ENCODE measurements at regions not wholly inside any gene's neighbourhood (a gene's known extent, or its start where the extent isn't known, plus 50 kb on each side); places are given as distances from the start of the nearest gene placed in this dataset.

DNA sequence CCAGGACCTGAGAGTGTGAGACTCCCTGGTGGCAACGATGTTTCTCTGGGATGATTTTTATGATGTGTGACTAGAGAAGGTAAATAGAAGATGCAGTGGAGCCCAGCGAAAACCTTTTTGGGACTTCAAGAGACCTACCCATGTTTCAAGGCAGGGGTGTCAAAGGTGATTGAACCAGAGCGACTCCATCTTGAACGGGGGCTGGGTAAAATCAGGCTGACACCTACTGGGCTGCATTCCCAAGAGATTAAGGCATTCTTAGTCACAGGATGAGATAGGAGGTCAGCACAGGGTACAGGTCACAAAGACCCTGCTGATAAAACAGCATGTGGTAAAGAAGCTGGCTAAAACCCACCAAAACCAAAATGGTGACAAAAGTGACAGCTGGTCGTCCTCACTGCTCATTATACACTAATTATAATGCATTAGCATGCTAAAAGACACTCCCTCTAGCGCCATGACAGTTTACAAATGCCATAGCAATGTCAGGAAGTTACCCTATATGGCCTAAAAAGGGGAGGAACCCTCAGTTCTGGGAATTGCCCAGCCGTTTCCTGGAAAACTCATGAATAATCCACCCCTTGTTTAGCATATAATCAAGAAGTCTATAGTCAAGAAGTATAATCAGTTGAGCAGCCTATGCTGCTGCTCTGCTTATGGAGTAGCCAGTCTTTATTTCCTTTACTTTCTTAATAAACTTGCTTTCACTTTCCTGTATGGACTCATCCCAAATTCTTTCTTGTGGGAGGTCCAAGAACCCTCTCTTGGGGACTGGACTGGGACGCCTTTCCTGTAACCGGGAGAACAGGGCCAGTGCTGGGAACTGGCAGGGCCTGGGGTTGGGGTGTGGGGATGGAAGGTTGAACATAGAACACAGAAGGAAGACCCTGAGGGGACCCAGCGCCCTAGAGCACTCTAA lies 526.4 kb downstream of the QKI start:
- DNase-seq = peak in 4 of 51 donors; percentile 16 to 31 (median 20)

DNA sequence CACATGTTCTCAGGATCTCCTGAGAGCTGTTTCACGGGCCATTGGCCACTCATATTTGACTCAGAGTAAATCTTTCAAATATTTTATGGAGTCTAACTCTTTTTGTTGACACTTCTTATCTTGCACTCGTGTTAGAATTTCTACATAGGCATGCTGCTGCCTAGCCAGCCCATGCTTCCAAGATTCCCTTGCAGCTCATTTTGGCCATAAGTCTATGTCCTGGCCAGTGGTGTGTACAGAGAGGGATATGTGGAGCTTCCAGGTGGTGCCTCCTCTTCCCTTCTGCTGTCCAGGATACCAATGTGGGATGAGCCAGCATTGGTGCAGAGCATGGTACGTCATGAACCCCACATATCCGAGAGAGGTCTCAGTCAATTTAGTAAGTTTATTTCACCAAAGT lies 522.6 kb downstream of the QKI start:
- no peak for DNase-seq

DNA sequence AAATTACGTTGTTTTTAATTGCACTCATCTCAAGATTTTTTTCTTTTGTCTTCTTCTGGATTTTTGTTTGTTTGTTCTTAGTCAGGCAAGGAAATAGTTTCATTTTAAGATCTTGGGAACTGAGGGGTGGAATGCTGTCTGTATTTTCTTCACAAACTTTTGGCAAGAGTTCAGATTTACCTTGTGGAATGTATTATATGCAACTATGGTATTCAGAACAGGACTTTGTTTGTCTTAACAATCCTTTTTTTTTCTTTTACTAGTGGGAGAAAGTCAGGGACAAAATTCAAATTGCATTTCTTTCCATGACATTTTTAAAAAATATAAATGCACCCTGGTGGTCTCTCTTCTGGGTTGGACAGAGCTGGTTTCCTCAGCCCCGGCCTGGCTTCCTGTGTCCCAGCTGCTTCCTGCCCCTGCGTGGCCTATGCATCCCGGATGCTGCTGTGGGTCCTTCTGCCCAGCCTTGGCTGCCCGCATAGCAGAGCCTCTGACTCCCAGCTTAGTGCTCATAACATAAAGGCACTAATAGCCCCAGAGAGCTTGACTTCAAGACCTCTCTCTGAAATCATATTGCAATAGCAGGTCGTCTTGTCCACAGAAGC lies 520.7 kb downstream of the QKI start:
- DNase-seq = no peak

GRCh38 chr6:163930012-163930411 lies 515.5 kb downstream of the QKI start:
- DNase-seq = no peak

DNA sequence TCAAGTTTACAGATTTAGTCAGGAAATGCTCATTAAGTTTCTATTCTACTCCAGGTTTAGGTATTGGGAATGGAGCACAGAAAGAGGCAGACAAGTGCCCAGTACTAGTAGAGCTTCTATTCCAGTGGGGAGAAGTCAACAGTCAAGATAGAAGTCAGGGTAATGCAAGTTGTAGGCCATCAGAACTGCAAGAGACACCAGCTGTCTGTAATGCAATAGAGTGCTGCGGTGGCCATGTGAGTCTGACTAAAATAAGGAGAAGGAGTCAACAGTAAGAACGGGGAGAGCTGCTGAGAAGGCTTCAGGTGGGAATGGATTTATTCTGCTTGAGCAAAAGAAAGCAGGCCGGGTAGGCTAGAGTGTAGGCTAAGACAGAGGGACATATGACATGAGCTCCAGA lies 515.0 kb downstream of the QKI start:
- DNase-seq = no peak

- DNase-seq = peak in 37 of 51 donors; percentile 13 to 82 (median 45)
Measured at GRCh38 chr6:163926642-163927041, 512.1 kb downstream of the QKI start.

DNA sequence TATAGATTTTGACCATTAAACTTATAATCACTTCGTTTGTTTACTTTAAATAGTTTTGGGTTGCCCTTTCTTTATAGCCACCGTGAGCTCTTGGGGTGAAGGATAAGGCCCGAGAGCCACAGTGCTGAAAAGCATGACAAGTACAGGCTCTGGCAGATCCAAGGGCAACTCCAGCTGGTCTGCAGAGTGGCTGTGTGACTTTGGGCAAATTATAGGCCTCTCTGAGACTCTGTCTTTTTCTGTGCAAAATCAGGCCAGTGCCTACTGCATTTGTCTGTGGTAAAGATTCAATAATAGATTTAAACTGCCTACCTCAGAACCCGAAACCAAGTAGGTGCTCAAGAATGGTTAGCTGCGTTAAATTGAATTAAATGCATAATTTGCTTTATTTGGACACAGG lies 511.3 kb downstream of the QKI start:
- no peak for DNase-seq

DNA sequence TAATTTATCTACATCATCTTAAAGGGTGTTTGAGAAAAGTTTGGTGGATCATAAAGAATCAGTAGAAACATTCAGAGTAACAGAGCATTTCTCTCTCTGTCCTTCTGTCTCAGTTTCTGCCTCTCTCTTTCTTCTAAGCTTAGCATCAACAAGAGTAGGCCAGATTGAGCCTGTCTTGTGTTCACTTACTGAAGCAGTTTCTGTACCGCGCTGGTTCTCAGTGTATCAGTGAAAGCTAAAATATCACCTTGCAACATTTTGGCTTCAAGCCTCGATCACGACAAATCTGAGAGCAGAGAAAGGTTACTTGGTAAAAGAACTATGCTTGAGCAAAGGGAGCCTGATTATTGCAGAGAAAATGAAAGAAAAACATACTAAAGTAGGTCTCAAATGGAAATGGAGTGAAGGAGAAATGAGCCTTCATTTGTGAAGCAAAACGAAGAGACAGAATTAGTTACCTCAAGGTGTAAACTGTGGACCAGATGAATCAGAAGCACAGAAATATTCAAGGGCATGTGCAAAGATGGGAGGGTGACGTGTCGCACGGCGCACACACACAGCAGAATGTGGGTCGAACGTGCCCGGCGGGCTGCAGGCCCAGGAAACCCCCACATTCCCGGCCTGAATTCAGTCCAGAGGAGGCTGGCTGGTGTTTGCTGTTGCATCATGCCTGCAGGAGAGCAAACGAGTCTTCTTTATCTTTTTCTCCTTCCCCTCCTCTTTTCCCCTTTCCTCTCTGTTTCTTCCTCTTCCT lies 509.3 kb downstream of the QKI start:
- peak in 3 of 51 donors; percentile 16 to 36 (median 35) for DNase-seq

DNA sequence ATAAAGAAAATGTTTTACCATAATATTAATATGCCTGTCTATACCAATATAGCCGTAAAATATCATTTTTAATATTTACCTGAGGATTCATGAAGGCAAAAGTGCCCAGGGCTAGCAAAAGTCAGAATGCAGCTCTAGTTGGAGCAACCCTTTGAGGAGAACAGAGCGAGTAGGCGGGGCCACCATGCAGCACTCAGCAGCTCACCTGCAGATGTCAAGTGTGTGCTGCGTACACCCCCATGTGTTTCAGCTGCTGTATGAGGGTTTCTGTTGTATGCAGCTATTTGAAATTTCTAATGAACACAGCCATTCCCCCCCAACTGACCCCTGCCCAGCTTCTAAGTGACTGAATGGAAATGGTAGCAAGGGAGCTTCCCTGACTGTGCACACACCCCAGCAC lies 508.0 kb downstream of the QKI start:
- DNase-seq = peak in 1 of 51 donors; percentile 11

DNA sequence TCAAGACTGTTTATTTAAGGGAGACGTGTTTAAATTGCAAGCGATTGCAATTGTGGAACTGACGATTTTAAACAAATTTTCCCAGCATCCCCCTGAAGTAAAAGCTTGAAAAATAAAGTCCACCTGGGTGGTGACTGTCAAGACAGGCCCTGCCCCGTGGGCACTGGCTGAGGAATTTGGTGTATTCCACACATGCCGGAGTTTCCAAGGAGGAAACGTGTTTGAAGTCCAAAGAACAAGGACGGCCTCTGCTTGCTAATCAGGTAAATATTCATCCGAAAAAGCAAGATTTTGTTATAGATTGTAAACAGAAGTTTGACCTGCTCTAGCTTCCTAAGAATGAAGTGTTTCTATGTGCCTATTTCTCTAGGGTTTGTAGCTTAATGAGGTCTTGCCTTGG lies 505.1 kb downstream of the QKI start:
- no peak for DNase-seq

DNA sequence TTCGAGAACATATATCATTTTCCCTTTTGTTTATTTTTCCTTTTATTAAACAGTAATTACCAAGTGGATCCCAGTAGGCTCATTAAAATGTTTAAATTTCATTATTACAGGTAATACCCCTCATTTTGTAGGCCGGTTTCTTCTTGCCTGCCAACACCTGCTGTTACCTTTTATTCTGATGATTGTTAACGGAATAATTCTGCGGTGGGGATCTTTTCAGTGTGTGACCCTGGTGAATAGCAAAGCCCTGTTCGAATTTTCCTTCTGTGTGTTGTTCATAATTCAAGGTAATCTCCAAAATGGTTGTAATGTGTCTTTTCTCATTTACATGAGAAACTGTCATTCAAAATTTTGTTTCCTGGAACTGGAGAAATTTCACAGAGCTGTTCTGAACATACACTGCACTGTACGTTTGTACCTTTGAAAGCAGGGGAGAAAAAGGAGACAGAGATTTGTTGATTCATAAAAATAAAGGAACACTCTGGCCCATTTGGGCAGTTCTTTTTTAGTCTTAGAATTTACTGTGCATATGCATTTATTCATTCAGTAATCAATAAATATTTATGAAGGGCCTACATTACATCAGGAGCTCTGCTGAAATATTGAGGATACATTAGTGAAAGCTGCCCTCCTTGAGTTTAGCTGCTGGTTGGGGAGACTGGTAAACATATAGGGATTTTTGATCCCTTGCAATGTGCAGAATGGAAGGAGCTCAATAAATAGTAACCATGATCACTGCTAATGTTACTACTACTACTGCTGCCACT lies 502.0 kb downstream of the QKI start:
- DNase-seq = no peak

GRCh38 chr6:163915131-163915530 lies 500.6 kb downstream of the QKI start:
- DNase-seq = no peak

DNA sequence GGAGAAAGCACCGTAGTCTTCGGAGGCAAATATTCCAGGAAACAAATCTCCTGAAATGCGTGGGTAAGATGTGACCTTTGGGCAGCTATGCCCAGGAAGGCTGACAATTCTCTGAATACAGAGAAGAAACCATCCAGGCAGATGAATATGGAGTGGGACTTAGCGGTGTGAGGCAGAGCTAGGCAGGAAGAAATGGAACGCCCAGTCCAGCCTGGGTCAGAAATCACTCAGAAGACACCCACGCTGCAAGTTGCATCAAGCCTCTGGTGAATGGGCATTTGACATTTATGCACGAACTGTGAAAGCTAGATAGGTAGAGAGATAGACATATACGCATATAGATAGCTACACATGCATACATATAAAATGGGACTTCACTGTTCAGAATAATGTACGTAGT lies 498.5 kb downstream of the QKI start:
- DNase-seq = no peak

DNA sequence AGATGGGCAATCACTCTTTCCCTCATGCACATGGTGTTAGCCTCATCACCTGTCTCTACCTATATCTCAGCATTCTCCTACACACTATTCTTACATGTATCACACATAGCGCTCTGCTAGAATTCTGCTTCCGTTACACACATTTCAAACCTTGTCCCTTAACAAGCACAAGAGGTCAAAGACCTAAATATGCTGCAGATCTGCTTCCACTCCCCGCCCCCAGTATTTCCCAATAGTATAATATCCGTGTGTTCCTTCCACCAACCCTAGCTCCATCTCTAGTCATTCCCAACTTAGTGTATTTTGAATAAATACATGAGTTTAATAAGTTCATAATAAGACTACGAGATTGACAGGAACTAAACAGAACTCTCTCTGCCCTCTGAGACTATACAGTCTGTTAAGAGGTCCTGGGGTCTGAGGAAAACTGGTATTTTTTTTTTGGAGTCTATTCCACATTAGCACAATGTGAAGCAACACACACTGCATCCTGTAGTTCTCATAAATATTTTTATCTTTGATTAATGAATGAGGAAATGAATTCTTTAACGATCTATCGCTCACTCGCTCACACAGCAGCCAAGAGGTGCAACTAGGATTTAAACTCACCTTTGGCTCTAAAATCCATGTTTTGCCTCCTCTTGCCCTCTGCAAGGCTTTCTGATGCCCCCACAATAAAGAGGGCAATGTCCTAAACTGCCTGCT lies 491.6 kb downstream of the QKI start:
- no peak for DNase-seq

DNA sequence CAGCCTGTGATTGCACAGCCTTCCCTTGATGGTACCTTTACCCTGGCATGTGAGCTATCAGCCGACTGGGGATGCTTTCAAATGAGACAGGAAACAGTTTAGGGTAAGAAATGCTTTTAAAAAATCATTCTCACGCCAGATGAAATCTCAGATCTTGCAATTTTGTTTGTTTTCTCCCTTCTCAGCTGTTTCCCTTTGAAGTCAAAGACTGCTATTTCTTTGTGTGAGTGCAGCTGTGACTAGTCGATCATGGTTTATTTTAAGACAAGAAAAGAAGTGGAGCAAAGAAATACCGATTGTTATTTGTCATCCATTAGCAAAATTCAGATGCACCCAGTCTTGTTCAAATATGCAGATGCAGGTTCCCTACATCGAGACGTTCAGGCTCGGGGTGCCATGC lies 489.7 kb downstream of the QKI start:
- DNase-seq = no peak

- DNase-seq = no peak
Measured at GRCh38 chr6:163903541-163903940, 489.0 kb downstream of the QKI start.

DNA sequence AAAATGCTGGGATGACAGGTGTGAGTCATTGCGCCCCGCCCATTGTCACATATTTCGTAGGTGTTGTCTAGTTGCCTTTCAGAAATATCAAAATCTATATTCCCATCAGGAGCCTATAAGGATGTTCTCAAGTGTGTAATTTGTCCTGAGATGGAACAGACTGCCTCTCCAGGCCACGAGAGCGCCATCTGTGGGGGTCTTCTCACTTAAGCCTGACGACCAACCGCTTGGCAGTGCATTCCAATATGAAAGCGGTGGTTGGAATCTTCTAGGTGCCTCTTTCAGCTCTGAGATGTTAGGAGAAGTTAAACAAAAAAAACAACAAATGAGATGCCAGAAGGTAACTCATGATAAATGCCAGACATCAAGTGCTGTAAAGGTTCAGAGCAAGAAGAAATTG lies 488.5 kb downstream of the QKI start:
- no peak for DNase-seq

DNA sequence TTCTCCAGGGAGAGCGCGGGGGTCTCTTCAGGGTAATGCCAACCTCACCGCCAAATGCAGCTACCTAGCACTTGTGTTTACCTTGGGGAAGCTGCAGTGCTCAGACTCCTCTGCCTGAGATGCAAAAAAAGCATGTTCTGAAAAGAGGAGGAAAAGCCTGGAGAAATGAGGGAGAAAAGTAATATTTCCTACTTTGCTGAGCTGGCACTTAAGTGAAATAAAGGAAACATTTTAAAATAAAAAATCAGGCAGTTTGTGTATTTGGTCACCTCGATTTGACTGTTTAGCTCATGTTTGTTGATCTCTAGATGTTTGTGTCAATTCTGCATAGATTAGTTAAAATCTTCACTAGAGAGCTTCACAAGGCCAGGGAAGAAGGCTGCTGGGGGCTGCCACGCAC lies 487.2 kb downstream of the QKI start:
- no peak for DNase-seq

DNA sequence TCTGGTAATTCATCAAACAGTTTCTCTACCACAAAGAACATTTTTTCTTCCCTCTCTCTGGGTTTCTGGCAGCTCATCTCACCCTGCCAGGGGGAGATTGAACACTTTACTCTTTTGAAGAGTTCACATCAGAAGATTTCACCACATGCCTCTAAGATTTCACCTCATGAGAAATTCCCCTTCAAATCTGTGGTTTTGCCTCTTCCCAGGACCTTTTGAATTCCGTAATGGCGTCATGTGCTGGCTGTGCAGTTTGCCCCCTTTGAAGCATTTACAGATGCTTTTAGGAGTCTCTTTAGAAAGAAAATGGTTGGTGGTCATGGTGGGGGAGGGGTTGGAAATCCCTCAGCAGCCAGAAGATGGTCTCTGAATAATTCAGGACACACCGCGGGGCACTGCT lies 486.1 kb downstream of the QKI start:
- no peak for DNase-seq

GRCh38 chr6:163897669-163898068 lies 483.2 kb downstream of the QKI start:
- no peak for DNase-seq

- peak in 3 of 51 donors; percentile 13 to 18 (median 16) for DNase-seq
Measured at GRCh38 chr6:163897030-163897429, 482.5 kb downstream of the QKI start.

Measured in hypothalamus (tissue), 51 donors.